Rectal smooth muscle tissue (tissue), 1 donor: ENCODE measurements at regions not wholly inside any gene's neighbourhood (a gene's known extent, or its start where the extent isn't known, plus 50 kb on each side); places are given as distances from the start of the nearest gene placed in this dataset.
"Not testable (repeated sequence)": the region's sequence is repeated elsewhere in the genome, so short reads cannot be mapped to it uniquely, and the experiment has no call there.

ENCODE experiments used
- H3K27ac ChIP-seq: one replicate; pipeline ENCODE4 v1.7.0; 2013; ENCODE audit warnings: low read depth, low read length, inconsistent platforms
- H3K27me3 ChIP-seq: one replicate; pipeline ENCODE4 v1.7.0; 2013; ENCODE audit warnings: low read length; ENCODE audit not compliant: control insufficient read depth, insufficient read depth
- H3K36me3 ChIP-seq: one replicate; pipeline ENCODE4 v1.7.0; 2013; ENCODE audit warnings: low read length; ENCODE audit not compliant: control insufficient read depth, insufficient read depth
- H3K4me1 ChIP-seq: one replicate; pipeline ENCODE4 v1.7.0; 2013; ENCODE audit warnings: low read length; ENCODE audit not compliant: control insufficient read depth, insufficient read depth
- H3K4me3 ChIP-seq: one replicate; pipeline ENCODE4 v1.7.0; 2013; ENCODE audit warnings: low read length
- H3K9ac ChIP-seq: one replicate; pipeline ENCODE4 v1.7.0; 2013; ENCODE audit warnings: low read length

- Histone ChIP-seq H3K27ac (no peak overlapping the region), H3K27me3 (no peaks in the 10 kb centered on the region), H3K9ac (no peak overlapping the region), H3K4me1 (no peaks in the 10 kb centered on the region), H3K36me3 (no peaks in the 10 kb centered on the region), H3K4me3 (no peak overlapping the region)
These were observed 918.9 kb downstream of the DTWD2 start for GRCh38 chr5:118069452-118069851.

GRCh38 chr5:118068886-118069285 is 919.5 kb downstream of the DTWD2 start:
- H3K27me3 ChIP-seq: no peaks in the 10 kb centered on the region
- H3K27ac ChIP-seq: no peak overlapping the region
- no peaks in the 10 kb centered on the region for H3K36me3 ChIP-seq
- no peak overlapping the region for H3K9ac ChIP-seq
- H3K4me3 ChIP-seq: no peak overlapping the region
- H3K4me1 ChIP-seq: no peaks in the 10 kb centered on the region

- not testable (repeated sequence) for H3K36me3 ChIP-seq, H3K9ac ChIP-seq, H3K27ac ChIP-seq, H3K4me3 ChIP-seq, H3K27me3 ChIP-seq, H3K4me1 ChIP-seq
These were observed 924.5 kb downstream of the DTWD2 start for GRCh38 chr5:118063836-118064235.

- no peaks in the 10 kb centered on the region for H3K27me3 ChIP-seq
- H3K9ac ChIP-seq: no peak overlapping the region
- no peak overlapping the region for H3K4me3 ChIP-seq
- H3K4me1 ChIP-seq: no peaks in the 10 kb centered on the region
- H3K36me3 ChIP-seq: no peaks in the 10 kb centered on the region
- H3K27ac ChIP-seq: no peak overlapping the region
These were observed 927.5 kb downstream of the DTWD2 start for GRCh38 chr5:118060833-118061232.

GRCh38 chr5:118052503-118052902 is 935.8 kb downstream of the DTWD2 start:
- no peaks in the 10 kb centered on the region for H3K4me1 ChIP-seq
- H3K9ac ChIP-seq: no peak overlapping the region
- no peaks in the 10 kb centered on the region for H3K36me3 ChIP-seq
- H3K27ac ChIP-seq: no peak overlapping the region
- no peak overlapping the region for H3K4me3 ChIP-seq
- no peaks in the 10 kb centered on the region for H3K27me3 ChIP-seq

- no peak overlapping the region for H3K27ac ChIP-seq
- no peaks in the 10 kb centered on the region for H3K36me3 ChIP-seq
- no peak overlapping the region for H3K9ac ChIP-seq
These were observed 944.2 kb downstream of the DTWD2 start for GRCh38 chr5:118044169-118044568.

GRCh38 chr5:118043531-118043930 is 944.8 kb downstream of the DTWD2 start:
- no peak overlapping the region for H3K27ac ChIP-seq
- no peak overlapping the region for H3K9ac ChIP-seq
- H3K27me3 ChIP-seq: no peaks in the 10 kb centered on the region
- H3K36me3 ChIP-seq: no peaks in the 10 kb centered on the region
- no peaks in the 10 kb centered on the region for H3K4me1 ChIP-seq
- no peak overlapping the region for H3K4me3 ChIP-seq

More at GRCh38 chr5:118044169-118044568, 944.2 kb downstream of the DTWD2 start:
- H3K27me3 ChIP-seq: no peaks in the 10 kb centered on the region
- no peak overlapping the region for H3K4me3 ChIP-seq
- H3K4me1 ChIP-seq: no peaks in the 10 kb centered on the region

GRCh38 chr5:118042076-118042475 is 946.3 kb downstream of the DTWD2 start:
- H3K36me3 ChIP-seq: no peaks in the 10 kb centered on the region
- H3K4me1 ChIP-seq: no peaks in the 10 kb centered on the region
- H3K27me3 ChIP-seq: no peaks in the 10 kb centered on the region
- H3K4me3 ChIP-seq: no peak overlapping the region
- H3K27ac ChIP-seq: no peak overlapping the region
- H3K9ac ChIP-seq: no peak overlapping the region

GRCh38 chr5:118040496-118040895 is 947.9 kb downstream of the DTWD2 start:
- Histone ChIP-seq H3K4me1 (no peaks in the 10 kb centered on the region), H3K36me3 (no peaks in the 10 kb centered on the region), H3K9ac (no peak overlapping the region), H3K4me3 (no peak overlapping the region), H3K27ac (no peak overlapping the region), H3K27me3 (no peaks in the 10 kb centered on the region)

- no peak overlapping the region for H3K9ac ChIP-seq
These were observed 954.5 kb downstream of the DTWD2 start for GRCh38 chr5:118033686-118034338.

GRCh38 chr5:118029807-118030206 is 958.5 kb downstream of the DTWD2 start:
- H3K36me3 ChIP-seq: no peaks in the 10 kb centered on the region
- H3K27ac ChIP-seq: no peak overlapping the region
- no peak overlapping the region for H3K9ac ChIP-seq
- no peaks in the 10 kb centered on the region for H3K27me3 ChIP-seq
- no peak overlapping the region for H3K4me3 ChIP-seq
- H3K4me1 ChIP-seq: no peaks in the 10 kb centered on the region

More at GRCh38 chr5:118033686-118034338, 954.5 kb downstream of the DTWD2 start:
- Histone ChIP-seq H3K4me3 (no peak overlapping the region), H3K27me3 (no peaks in the 10 kb centered on the region), H3K27ac (no peak overlapping the region), H3K4me1 (no peaks in the 10 kb centered on the region), H3K36me3 (no peaks in the 10 kb centered on the region)

- Histone ChIP-seq H3K27me3 (no peaks in the 10 kb centered on the region), H3K36me3 (no peaks in the 10 kb centered on the region), H3K9ac (no peak overlapping the region), H3K27ac (no peak overlapping the region), H3K4me3 (no peak overlapping the region), H3K4me1 (no peaks in the 10 kb centered on the region)
These were observed 966.3 kb downstream of the DTWD2 start for GRCh38 chr5:118022062-118022461.

- Histone ChIP-seq H3K4me3 (no peak overlapping the region), H3K9ac (no peak overlapping the region), H3K4me1 (no peaks in the 10 kb centered on the region), H3K36me3 (no peaks in the 10 kb centered on the region), H3K27me3 (no peaks in the 10 kb centered on the region), H3K27ac (no peak overlapping the region)
These were observed 970.8 kb downstream of the DTWD2 start for GRCh38 chr5:118017536-118017935.
